ENCODE measurements at regions not wholly inside any gene's neighbourhood (a gene's known extent, or its start where the extent isn't known, plus 50 kb on each side); places are given as distances from the start of the nearest gene placed in this dataset.

DNA sequence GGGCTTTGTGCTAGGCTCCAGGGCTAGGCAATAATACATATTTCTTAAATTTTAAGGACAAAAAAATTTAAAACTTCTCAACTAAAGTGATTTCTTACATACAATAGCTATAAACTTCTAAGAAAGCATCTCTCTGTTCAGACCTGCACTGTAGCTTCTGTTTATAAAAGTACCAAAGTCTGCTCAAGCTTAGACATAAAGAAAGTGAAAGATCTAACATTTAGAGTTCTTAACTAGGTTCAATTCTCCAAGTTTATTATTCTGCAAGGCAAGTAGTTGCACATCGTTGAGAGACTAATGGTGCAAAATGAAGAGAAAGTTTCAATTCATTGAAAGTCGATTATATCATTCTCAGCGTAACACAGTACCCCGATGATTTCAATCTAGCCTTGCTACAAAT, 857.4 kb upstream of the HTR2C start:
- DNase-seq (ENCODE audit: low read depth, low spot score) = no peak
- H3K36me3 ChIP-seq (ENCODE audit: insufficient read depth, insufficient read length, low read length) = no peaks in the 10 kb centered on the region
- TF ChIP-seq YY1 (IDR thresholded peaks at IDR 0.05; ENCODE audit: insufficient read depth, insufficient read length) (no peak), ZNF274 (IDR thresholded peaks at IDR 0.05; ENCODE audit: low read depth, low read length) (no peak), SUZ12 (IDR thresholded peaks at IDR 0.05; ENCODE audit: extremely low read depth, insufficient read depth, insufficient read length) (no peak)
- no peak overlapping the region for H3K9ac ChIP-seq (ENCODE audit: insufficient read length, low read depth)
- H3K4me3 ChIP-seq (ENCODE audit: insufficient read length, low read depth) = no peak overlapping the region
- no peaks in the 10 kb centered on the region for H3K27me3 ChIP-seq (ENCODE audit: insufficient read depth, insufficient read length)
- H3K4me1 ChIP-seq (ENCODE audit: insufficient read depth, insufficient read length) = no peaks in the 10 kb centered on the region
- H3K9me3 ChIP-seq (ENCODE audit: insufficient read depth, low read length) = no peaks in the 10 kb centered on the region

DNA sequence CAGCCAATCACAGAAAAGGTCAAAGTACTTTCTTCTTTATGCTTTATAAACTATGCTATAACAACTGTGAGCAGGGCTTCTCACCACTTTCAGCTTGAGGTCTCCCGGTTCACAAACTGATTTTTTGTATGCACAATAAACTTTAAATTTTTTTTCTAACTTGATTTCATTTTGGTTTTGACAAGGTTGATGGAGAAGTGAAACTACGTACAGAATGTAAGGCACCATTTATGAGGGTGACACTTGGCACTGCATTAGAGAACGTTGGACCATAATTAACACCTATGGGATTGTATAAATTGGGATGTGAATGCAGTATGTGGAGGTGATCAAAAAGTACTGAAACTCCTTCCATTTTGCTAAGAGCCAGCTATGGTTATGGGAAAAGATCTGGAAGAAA, 857.9 kb upstream of the HTR2C start:
- TF ChIP-seq SUZ12 (IDR thresholded peaks at IDR 0.05; ENCODE audit: extremely low read depth, insufficient read depth, insufficient read length) = no peak
- TF ChIP-seq YY1 (IDR thresholded peaks at IDR 0.05; ENCODE audit: insufficient read depth, insufficient read length) = no peak
- TF ChIP-seq ZNF274 (IDR thresholded peaks at IDR 0.05; ENCODE audit: low read depth, low read length) = no peak
- no peak for DNase-seq (ENCODE audit: low read depth, low spot score)
- H3K9ac ChIP-seq (ENCODE audit: insufficient read length, low read depth) = no peak overlapping the region
- H3K4me1 ChIP-seq (ENCODE audit: insufficient read depth, insufficient read length) = no peaks in the 10 kb centered on the region
- peaks cover 4% of the 10 kb centered on the region; the same call in 1 of the 2 replicates for H3K9me3 ChIP-seq (ENCODE audit: insufficient read depth, low read length)
- no peaks in the 10 kb centered on the region for H3K36me3 ChIP-seq (ENCODE audit: insufficient read depth, insufficient read length, low read length)
- no peak overlapping the region for H3K4me3 ChIP-seq (ENCODE audit: insufficient read length, low read depth)
- H3K27me3 ChIP-seq (ENCODE audit: insufficient read depth, insufficient read length) = no peaks in the 10 kb centered on the region

DNA sequence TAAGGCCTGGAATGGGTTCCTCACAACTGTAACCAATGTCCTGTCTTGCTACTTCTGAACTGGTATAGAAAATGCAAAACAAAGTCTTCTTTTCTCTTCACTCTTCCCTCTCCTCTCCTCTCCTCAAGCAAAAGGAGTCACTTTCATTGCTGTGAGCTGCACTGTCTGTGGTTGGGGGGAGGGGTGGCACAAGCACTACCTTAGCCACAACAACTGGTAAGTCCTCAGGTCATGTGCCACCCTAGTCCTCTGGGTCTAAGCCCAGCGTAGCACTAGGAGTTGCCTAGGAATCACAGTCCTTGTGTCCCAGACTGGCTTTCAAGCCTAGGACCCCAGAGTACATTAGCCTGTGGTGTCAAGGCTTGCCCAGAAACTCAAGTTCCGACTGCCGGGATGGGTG, 859.3 kb upstream of the AMOT start:
- Histone ChIP-seq H3K9me3 (ENCODE audit: insufficient read depth, low read length) (no peaks in the 10 kb centered on the region), H3K4me1 (ENCODE audit: insufficient read depth, insufficient read length) (no peaks in the 10 kb centered on the region), H3K9ac (ENCODE audit: insufficient read length, low read depth) (no peak overlapping the region), H3K4me3 (ENCODE audit: insufficient read length, low read depth) (no peak overlapping the region), H3K27me3 (ENCODE audit: insufficient read depth, insufficient read length) (no peaks in the 10 kb centered on the region), H3K36me3 (ENCODE audit: insufficient read depth, insufficient read length, low read length) (no peaks in the 10 kb centered on the region)
- no peak for DNase-seq (ENCODE audit: low read depth, low spot score)
- TF ChIP-seq YY1 (IDR thresholded peaks at IDR 0.05; ENCODE audit: insufficient read depth, insufficient read length) = no peak
- no peak for TF ChIP-seq SUZ12 (IDR thresholded peaks at IDR 0.05; ENCODE audit: extremely low read depth, insufficient read depth, insufficient read length)
- TF ChIP-seq ZNF274 (IDR thresholded peaks at IDR 0.05; ENCODE audit: low read depth, low read length) = no peak

DNA sequence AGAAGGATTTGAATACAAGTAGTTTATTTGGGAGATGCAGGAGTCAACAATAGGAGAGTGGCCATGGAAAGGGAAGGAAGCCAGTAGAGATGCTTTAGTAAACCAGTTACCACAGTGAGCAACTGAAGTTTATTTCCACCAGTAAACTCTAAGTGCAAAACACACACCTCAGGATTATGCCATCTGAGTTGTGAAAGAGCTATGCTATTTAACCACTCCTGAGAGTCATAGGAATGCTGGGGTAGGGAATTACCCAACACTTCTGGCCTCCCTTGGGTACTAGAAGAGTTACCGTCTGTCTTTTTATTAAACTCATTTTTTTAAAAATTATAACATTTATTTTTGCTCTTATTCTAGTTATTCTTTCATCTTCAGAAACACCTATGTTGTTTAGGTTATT, 834.6 kb upstream of the AMOT start:
- no peak for TF ChIP-seq SUZ12 (IDR thresholded peaks at IDR 0.05; ENCODE audit: extremely low read depth, insufficient read depth, insufficient read length)
- TF ChIP-seq ZNF274 (IDR thresholded peaks at IDR 0.05; ENCODE audit: low read depth, low read length) = no peak
- no peak for TF ChIP-seq YY1 (IDR thresholded peaks at IDR 0.05; ENCODE audit: insufficient read depth, insufficient read length)
- H3K4me3 ChIP-seq (ENCODE audit: insufficient read length, low read depth) = no peak overlapping the region
- no peaks in the 10 kb centered on the region for H3K9me3 ChIP-seq (ENCODE audit: insufficient read depth, low read length)
- no peaks in the 10 kb centered on the region for H3K27me3 ChIP-seq (ENCODE audit: insufficient read depth, insufficient read length)
- DNase-seq (ENCODE audit: low read depth, low spot score) = no peak
- H3K36me3 ChIP-seq (ENCODE audit: insufficient read depth, insufficient read length, low read length) = no peaks in the 10 kb centered on the region
- no peaks in the 10 kb centered on the region for H3K4me1 ChIP-seq (ENCODE audit: insufficient read depth, insufficient read length)
- no peak overlapping the region for H3K9ac ChIP-seq (ENCODE audit: insufficient read length, low read depth)

DNA sequence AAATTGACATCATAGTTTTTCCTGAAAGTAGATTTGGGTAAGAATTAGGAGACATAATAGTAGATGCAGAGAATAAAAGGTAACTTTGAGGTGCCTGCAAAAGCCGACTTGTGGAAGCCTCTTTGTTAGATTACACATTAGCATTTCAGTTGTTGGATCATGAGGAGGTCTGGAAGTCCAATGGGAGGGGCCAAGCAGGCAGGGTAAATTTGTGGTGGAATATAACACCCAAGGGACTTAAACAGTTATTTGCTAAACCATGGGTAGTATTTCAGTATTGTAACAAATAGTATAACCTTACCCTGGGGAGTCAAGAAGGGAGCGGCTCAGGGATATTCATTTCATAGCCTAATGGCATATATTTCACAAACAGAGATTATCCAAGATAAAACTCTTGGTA, 810.7 kb upstream of the AMOT start:
- no peak overlapping the region for H3K4me3 ChIP-seq (ENCODE audit: insufficient read length, low read depth)
- H3K27me3 ChIP-seq (ENCODE audit: insufficient read depth, insufficient read length) = no peaks in the 10 kb centered on the region
- no peak for DNase-seq (ENCODE audit: low read depth, low spot score)
- no peaks in the 10 kb centered on the region for H3K36me3 ChIP-seq (ENCODE audit: insufficient read depth, insufficient read length, low read length)
- TF ChIP-seq SUZ12 (IDR thresholded peaks at IDR 0.05; ENCODE audit: extremely low read depth, insufficient read depth, insufficient read length) (no peak), ZNF274 (IDR thresholded peaks at IDR 0.05; ENCODE audit: low read depth, low read length) (no peak), YY1 (IDR thresholded peaks at IDR 0.05; ENCODE audit: insufficient read depth, insufficient read length) (no peak)
- no peaks in the 10 kb centered on the region for H3K4me1 ChIP-seq (ENCODE audit: insufficient read depth, insufficient read length)
- H3K9me3 ChIP-seq (ENCODE audit: insufficient read depth, low read length) = no peaks in the 10 kb centered on the region
- H3K9ac ChIP-seq (ENCODE audit: insufficient read length, low read depth) = no peak overlapping the region

DNA sequence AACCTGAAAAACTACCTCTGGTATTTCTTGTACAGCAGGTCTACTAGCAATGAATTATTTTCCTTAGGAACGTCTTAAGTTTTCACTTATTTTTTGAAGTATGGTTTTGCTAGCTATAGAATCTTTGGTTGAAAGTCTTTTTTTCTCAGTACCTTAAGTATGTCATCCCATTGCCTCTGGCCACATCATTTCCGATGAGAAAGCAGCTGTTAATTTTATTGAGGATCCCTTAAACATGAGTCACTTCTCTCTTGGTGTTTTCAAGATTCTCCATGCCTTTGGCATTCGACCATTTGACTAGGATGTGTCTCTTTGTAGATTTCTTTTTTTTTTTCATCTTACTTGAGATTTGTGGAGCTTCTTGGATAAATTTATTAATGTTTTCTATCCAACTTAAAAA, 803.8 kb upstream of the AMOT start:
- H3K9me3 ChIP-seq (ENCODE audit: insufficient read depth, low read length) = no peaks in the 10 kb centered on the region
- no peak overlapping the region for H3K4me3 ChIP-seq (ENCODE audit: insufficient read length, low read depth)
- DNase-seq (ENCODE audit: low read depth, low spot score) = no peak
- H3K9ac ChIP-seq (ENCODE audit: insufficient read length, low read depth) = no peak overlapping the region
- TF ChIP-seq ZNF274 (IDR thresholded peaks at IDR 0.05; ENCODE audit: low read depth, low read length) = no peak
- TF ChIP-seq SUZ12 (IDR thresholded peaks at IDR 0.05; ENCODE audit: extremely low read depth, insufficient read depth, insufficient read length) = no peak
- TF ChIP-seq YY1 (IDR thresholded peaks at IDR 0.05; ENCODE audit: insufficient read depth, insufficient read length) = no peak
- no peaks in the 10 kb centered on the region for H3K36me3 ChIP-seq (ENCODE audit: insufficient read depth, insufficient read length, low read length)
- H3K27me3 ChIP-seq (ENCODE audit: insufficient read depth, insufficient read length) = no peaks in the 10 kb centered on the region
- no peaks in the 10 kb centered on the region for H3K4me1 ChIP-seq (ENCODE audit: insufficient read depth, insufficient read length)

DNA sequence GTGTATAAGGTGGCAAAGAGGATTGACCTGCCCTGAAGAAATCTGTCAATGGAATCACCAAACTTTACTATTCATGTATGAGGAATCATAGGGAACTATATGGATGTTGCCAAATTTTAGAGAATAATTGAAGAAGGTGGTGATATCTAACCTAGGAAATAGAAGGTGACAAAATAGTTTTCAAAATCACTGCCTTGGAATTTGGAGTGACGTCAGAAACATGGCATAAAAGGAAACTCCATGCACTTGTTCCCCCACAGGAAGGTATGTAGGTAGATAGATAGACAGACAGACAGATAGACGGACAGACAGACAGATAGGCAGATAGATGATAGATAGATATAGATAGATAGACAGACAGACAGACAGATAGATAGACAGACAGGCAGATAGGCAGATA, 793.9 kb upstream of the AMOT start:
- Histone ChIP-seq H3K4me3 (ENCODE audit: insufficient read length, low read depth) (no peak overlapping the region), H3K9me3 (ENCODE audit: insufficient read depth, low read length) (no peaks in the 10 kb centered on the region), H3K4me1 (ENCODE audit: insufficient read depth, insufficient read length) (no peaks in the 10 kb centered on the region), H3K36me3 (ENCODE audit: insufficient read depth, insufficient read length, low read length) (no peaks in the 10 kb centered on the region), H3K9ac (ENCODE audit: insufficient read length, low read depth) (no peak overlapping the region), H3K27me3 (ENCODE audit: insufficient read depth, insufficient read length) (no peaks in the 10 kb centered on the region)
- no peak for TF ChIP-seq YY1 (IDR thresholded peaks at IDR 0.05; ENCODE audit: insufficient read depth, insufficient read length)
- no peak for TF ChIP-seq SUZ12 (IDR thresholded peaks at IDR 0.05; ENCODE audit: extremely low read depth, insufficient read depth, insufficient read length)
- no peak for TF ChIP-seq ZNF274 (IDR thresholded peaks at IDR 0.05; ENCODE audit: low read depth, low read length)
- no peak for DNase-seq (ENCODE audit: low read depth, low spot score)

DNA sequence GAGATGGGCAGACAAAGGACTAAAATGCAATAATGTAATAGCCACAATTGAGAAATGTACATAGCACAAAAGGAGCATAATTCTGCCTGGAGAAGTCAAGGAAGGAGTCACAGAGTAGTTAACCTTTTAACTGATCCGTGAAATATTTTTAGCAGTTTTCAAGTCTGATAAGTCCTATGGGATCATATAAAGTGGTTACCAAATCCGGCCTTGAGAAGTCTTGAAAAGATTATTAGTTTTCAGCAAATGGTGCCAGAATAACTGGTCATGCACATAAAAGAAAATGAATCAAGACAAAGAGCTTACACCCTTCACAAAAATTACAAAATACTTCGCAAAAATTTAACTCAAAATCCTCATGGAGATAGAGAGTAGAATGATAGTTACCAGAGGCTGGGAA, 788.7 kb upstream of the AMOT start:
- Histone ChIP-seq H3K36me3 (ENCODE audit: insufficient read depth, insufficient read length, low read length) (no peaks in the 10 kb centered on the region), H3K4me1 (ENCODE audit: insufficient read depth, insufficient read length) (no peaks in the 10 kb centered on the region), H3K27me3 (ENCODE audit: insufficient read depth, insufficient read length) (no peaks in the 10 kb centered on the region), H3K4me3 (ENCODE audit: insufficient read length, low read depth) (no peak overlapping the region), H3K9me3 (ENCODE audit: insufficient read depth, low read length) (no peaks in the 10 kb centered on the region), H3K9ac (ENCODE audit: insufficient read length, low read depth) (no peak overlapping the region)
- no peak for DNase-seq (ENCODE audit: low read depth, low spot score)
- no peak for TF ChIP-seq SUZ12 (IDR thresholded peaks at IDR 0.05; ENCODE audit: extremely low read depth, insufficient read depth, insufficient read length)
- no peak for TF ChIP-seq YY1 (IDR thresholded peaks at IDR 0.05; ENCODE audit: insufficient read depth, insufficient read length)
- no peak for TF ChIP-seq ZNF274 (IDR thresholded peaks at IDR 0.05; ENCODE audit: low read depth, low read length)
